ENCODE measurements at regions not wholly inside any gene's neighbourhood (a gene's known extent, or its start where the extent isn't known, plus 50 kb on each side); places are given as distances from the start of the nearest gene placed in this dataset.
"Not testable (repeated sequence)": the region's sequence is repeated elsewhere in the genome, so short reads cannot be mapped to it uniquely, and the experiment has no call there.

DNA sequence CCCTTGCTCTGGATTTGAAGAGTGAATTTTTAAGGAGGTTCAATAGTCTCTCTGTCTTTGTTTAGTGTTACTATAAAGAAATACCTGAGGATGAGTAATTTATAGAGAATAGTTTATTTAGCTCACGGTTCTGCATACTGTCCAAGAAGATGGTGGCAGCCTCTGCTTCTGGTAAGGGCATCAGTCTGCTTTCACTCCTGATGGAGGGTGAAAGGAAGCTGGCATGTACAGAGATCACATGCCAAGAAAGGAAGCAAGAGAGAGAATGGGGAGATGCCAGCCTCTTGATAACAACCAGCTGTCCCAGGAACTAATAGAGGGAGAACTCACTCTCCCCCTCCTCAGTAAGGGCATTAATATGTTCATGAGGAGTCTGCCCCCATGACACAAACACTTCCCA is 917.5 kb upstream of the GOT2 start:
- POLR2A ChIA-PET, result no interaction called here
- Mint-ChIP-seq H3K9me3 (ENCODE audit: insufficient read depth) (no peaks in the 10 kb centered on the region), H3K27me3 (ENCODE audit: low read depth) (no peaks in the 10 kb centered on the region), H3K4me1 (ENCODE audit: low read depth) (no peaks in the 10 kb centered on the region), H3K36me3 (ENCODE audit: low read depth) (no peaks in the 10 kb centered on the region), H3K4me3 (no peak overlapping the region), H3K27ac (no peak overlapping the region)
- CTCF ChIA-PET, result no interaction called here
- no peak for DNase-seq
- ATAC-seq, result no peak

DNA sequence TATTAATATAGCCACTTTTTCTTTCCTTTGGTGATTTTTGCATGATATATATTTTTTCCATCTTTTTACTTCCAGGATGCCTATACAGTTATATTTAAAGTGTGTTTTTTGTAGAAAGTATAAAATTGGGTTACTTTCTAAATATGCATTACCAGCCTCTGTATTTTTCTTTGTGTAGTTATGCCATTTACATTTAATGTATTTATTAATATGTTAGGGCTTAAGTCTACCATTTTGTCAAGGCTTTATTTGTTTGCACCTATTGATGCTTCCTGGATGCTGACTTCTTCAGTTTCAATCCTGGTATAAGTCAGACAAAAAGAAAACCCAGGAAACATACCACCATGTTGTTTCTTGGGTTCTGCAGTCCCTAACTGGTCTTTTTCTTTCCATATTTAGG is 911.1 kb upstream of the GOT2 start:
- Mint-ChIP-seq H3K36me3 (ENCODE audit: low read depth) (no peaks in the 10 kb centered on the region), H3K9me3 (ENCODE audit: insufficient read depth) (no peaks in the 10 kb centered on the region), H3K27ac (no peak overlapping the region), H3K4me3 (no peak overlapping the region), H3K4me1 (ENCODE audit: low read depth) (no peaks in the 10 kb centered on the region), H3K27me3 (ENCODE audit: low read depth) (no peaks in the 10 kb centered on the region)
- DNase-seq (no peak), ATAC-seq (no peak)
- ChIA-PET CTCF (no interaction called here), POLR2A (no interaction called here)

DNA sequence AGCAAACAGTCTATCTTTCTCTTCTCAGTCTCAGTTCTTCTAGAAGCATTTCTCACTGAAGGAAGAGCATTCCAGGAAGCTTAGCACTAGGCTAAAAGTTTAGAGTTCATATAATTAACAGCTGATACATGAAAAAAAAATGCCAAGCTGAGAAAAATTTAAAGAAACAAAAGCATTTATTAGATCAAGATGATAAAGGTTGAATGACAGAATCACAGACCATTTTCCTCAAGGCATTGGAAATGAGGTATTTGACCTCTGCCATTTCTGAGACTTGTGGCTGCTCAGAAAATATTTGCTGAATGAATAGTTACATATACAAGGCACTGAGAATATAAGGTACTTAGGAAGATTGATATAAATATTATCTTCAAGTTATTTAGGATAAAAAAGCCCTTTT is 901.6 kb upstream of the GOT2 start:
- ChIA-PET CTCF (no interaction called here), POLR2A (no interaction called here)
- Mint-ChIP-seq H3K9me3 (ENCODE audit: insufficient read depth) (no peaks in the 10 kb centered on the region), H3K4me1 (ENCODE audit: low read depth) (no peaks in the 10 kb centered on the region), H3K27ac (no peak overlapping the region), H3K4me3 (no peak overlapping the region), H3K36me3 (ENCODE audit: low read depth) (no peaks in the 10 kb centered on the region), H3K27me3 (ENCODE audit: low read depth) (no peaks in the 10 kb centered on the region)
- no peak for ATAC-seq
- DNase-seq, result no peak

DNA sequence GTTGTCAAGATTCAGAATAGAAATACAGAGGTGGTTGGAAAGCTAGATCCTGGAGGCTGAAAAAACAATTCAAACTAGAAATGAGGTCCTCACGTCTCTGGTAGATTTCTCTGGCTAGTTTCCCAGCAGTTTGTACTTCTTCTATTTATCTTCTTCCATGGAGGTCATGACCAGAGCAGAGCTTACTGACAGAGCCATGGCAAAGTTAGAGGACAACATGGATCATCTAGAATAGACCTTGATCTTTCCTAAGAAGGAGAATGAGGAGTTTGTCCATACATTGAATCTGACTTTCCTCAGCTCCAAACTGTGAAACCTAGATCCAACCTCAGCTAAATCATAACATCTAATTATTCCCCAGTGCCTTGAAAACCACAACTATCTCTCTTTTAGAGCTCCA is 900.8 kb upstream of the GOT2 start:
- ChIA-PET CTCF (no interaction called here), POLR2A (no interaction called here)
- Mint-ChIP-seq H3K36me3 (ENCODE audit: low read depth) (no peaks in the 10 kb centered on the region), H3K4me3 (no peak overlapping the region), H3K27me3 (ENCODE audit: low read depth) (no peaks in the 10 kb centered on the region), H3K9me3 (ENCODE audit: insufficient read depth) (no peaks in the 10 kb centered on the region), H3K4me1 (ENCODE audit: low read depth) (no peaks in the 10 kb centered on the region), H3K27ac (no peak overlapping the region)
- no peak for ATAC-seq
- DNase-seq, result no peak

DNA sequence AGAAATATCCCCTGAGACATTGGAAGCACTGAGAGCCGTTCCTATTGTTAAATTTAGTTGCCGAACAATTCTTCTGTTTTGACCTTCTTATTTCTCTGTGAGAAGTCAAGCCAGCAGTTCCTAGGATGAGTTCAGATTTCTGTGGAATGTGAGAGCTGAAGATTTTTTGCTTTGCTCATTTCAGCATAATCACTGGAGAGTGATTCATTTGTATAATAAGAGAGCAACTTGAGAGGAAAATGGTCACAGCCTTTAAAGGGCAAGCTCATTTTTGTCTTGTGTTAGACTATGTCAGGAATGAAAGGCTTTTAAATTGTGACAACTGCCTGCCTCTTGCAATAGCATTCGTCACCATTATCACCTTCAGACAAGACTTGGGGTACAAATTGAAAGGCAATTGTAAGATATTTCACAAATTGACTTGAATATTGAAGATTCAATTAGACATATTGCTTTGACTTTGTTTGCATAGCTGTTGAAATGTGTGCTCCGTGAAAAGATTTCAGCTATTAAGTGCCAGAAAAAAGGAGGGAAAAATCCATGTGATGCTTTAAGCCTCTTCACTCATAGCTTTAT is 900.0 kb upstream of the GOT2 start:
- no peaks in the 10 kb centered on the region for H3K4me1 Mint-ChIP-seq (ENCODE audit: low read depth)
- CTCF ChIA-PET, result no interaction called here
- no peak overlapping the region for H3K27ac Mint-ChIP-seq
- H3K9me3 Mint-ChIP-seq (ENCODE audit: insufficient read depth), result no peaks in the 10 kb centered on the region
- ATAC-seq (no peak), DNase-seq (no peak)
- H3K27me3 Mint-ChIP-seq (ENCODE audit: low read depth), result no peaks in the 10 kb centered on the region
- no peaks in the 10 kb centered on the region for H3K36me3 Mint-ChIP-seq (ENCODE audit: low read depth)
- POLR2A ChIA-PET, result no interaction called here
- H3K4me3 Mint-ChIP-seq, result no peak overlapping the region

DNA sequence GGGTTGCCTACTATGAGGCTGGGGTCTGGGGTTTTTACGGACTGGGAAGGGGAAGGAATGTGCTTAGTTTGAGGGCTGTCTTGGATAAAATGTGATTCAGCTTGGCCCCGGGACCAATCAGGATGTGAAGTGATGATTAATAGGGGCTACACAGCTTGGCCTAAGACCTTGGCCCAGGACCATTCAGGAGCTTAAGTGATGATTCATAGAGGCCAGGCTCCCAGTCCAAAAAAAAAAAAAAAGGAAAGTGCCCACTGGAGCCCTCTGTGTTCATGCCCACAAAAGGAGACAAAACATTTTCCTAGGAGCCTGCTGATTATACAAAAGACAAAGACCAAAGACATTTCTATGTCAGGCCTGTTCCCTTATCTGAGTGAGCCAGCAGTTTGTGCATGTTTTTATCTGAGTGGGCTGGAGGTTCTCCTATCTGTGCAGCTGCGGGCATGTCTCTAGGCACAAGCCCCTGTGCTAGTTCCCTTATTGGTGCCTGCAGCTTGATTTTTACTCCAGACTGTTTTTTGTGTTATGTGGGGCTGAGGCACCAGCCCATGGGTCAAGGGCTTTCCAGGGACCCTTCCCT is 898.2 kb upstream of the GOT2 start:
- H3K27ac Mint-ChIP-seq, result no peak overlapping the region

DNA sequence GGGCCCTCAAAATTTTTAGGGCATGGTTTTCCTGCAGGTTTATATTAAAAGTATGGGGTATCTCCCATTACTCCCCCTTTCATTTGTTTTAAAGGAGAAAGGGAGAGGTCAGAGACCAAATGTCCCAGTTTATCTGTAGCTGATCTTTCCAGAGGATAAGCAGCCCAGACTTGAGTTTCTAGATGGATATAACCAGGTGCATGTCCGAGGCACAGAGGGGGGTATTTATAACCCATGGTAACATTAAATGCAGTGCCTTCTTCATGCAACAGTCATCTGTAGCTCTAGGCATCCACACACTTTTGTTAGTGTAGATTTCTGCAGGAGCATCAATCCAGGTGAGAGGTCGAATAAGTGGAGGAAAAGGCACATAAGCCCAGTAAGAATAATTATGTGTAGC is 890.3 kb upstream of the GOT2 start:
- H3K36me3 Mint-ChIP-seq (ENCODE audit: low read depth); H3K9me3 Mint-ChIP-seq (ENCODE audit: insufficient read depth); H3K4me3 Mint-ChIP-seq; POLR2A ChIA-PET; H3K27me3 Mint-ChIP-seq (ENCODE audit: low read depth); H3K27ac Mint-ChIP-seq; DNase-seq; ATAC-seq; CTCF ChIA-PET; H3K4me1 Mint-ChIP-seq (ENCODE audit: low read depth): not testable (repeated sequence)

More for the DNA sequence above, 898.2 kb upstream of the GOT2 start:
- DNase-seq (no peak), ATAC-seq (no peak)
- ChIA-PET POLR2A (no interaction called here), CTCF (no interaction called here)
- Mint-ChIP-seq H3K9me3 (ENCODE audit: insufficient read depth) (no peaks in the 10 kb centered on the region), H3K4me1 (ENCODE audit: low read depth) (no peaks in the 10 kb centered on the region), H3K36me3 (ENCODE audit: low read depth) (no peaks in the 10 kb centered on the region), H3K27me3 (ENCODE audit: low read depth) (no peaks in the 10 kb centered on the region), H3K4me3 (no peak overlapping the region)

DNA sequence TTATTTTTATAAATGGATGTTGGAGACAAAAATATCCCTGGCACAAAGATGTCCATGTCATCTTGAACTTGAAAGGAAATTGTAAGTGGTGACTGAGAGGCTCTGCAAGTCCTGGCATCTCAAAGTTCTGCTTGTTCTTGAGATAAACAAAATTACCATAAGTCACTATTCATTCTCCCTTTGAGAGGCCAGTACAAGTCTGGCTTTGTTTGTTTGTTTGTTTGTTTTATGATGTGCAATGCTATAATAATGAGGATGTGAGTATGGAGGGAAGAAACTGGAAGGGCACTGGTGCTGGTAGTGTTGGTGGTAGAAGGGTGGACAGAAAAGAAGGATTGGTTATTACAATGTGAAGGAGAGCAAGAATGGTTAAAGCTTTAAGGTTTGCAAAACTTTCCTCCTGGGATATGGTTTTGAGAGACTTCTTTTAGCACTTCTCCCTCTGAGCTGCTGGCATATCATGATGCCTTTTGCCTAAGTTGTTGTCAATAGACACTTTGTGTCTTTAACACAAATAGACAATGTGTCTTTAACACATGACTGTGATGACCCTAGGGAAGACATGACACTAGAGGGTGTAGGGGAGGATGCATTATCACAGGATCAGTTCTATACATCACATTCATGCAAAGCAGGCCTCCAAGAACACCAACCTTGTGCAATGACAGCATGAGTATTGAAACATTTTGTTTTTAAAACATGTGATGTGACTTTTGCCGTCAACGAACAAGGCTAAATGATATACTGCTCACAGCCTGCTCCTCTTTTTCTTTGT is 880.5 kb upstream of the GOT2 start:
- no peak for ATAC-seq
- ChIA-PET POLR2A (no interaction called here), CTCF (no interaction called here)
- H3K4me1 Mint-ChIP-seq (ENCODE audit: low read depth), result no peaks in the 10 kb centered on the region
- H3K36me3 Mint-ChIP-seq (ENCODE audit: low read depth), result no peaks in the 10 kb centered on the region
- no peak overlapping the region for H3K27ac Mint-ChIP-seq
- H3K4me3 Mint-ChIP-seq, result no peak overlapping the region
- H3K9me3 Mint-ChIP-seq (ENCODE audit: insufficient read depth), result no peaks in the 10 kb centered on the region
- H3K27me3 Mint-ChIP-seq (ENCODE audit: low read depth), result no peaks in the 10 kb centered on the region
- no peak for DNase-seq

DNA sequence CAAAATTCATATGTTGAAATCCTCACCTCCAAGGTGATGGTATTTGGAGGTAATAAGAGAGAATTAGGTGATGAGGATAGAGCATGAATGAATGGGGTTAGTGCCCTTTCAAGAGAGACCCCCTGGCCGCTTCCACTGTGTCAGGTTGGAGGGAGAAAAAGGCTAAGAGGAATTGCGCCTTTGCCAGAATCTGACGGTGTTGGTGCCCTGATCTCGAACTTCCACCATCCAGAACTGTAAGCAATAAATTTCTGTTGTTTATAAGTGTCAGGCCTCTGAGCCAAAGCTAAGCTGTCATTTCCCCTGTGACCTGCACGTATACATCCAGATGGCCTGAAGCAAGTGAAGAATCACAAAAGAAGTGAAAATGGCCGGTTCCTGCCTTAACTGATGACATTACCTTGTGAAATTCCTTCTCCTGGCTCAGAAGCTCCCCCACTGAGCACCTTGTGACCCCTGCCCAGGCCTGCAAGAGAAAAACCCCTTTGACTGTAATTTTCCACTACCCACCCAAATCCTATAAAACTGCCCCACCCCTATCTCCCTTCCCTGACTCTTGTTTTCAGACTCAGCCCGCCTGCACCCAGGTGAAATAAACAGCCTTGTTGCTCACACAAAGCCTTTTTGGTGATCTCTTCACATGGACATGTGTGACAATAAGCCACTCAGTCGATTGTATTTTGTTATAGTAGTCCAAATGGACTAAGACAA is 878.9 kb upstream of the GOT2 start:
- ATAC-seq; POLR2A ChIA-PET; H3K36me3 Mint-ChIP-seq (ENCODE audit: low read depth); CTCF ChIA-PET; DNase-seq; H3K4me1 Mint-ChIP-seq (ENCODE audit: low read depth); H3K27ac Mint-ChIP-seq; H3K4me3 Mint-ChIP-seq; H3K9me3 Mint-ChIP-seq (ENCODE audit: insufficient read depth); H3K27me3 Mint-ChIP-seq (ENCODE audit: low read depth): not testable (repeated sequence)

DNA sequence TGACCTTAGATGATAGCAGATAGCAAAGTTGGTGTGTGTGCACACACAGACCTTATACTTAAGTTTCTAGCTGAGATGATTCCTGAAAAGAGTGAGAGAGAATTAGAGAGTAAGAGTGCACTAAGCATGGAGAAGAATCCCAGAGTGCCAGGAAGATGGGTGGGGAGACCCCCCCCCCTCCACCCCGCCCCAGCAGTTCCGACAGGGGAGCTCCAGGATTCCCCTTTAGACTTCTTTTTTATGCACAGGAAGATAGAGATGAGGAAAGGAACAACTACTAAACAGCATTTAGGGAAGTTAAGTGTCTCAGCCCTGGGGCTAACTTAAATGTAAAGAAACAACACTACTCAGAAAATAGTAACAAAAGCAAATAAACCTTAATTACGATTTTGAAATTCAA is 878.0 kb upstream of the GOT2 start:
- Mint-ChIP-seq H3K9me3 (ENCODE audit: insufficient read depth) (no peaks in the 10 kb centered on the region), H3K4me3 (no peak overlapping the region), H3K4me1 (ENCODE audit: low read depth) (no peaks in the 10 kb centered on the region), H3K27ac (no peak overlapping the region), H3K27me3 (ENCODE audit: low read depth) (no peaks in the 10 kb centered on the region), H3K36me3 (ENCODE audit: low read depth) (no peaks in the 10 kb centered on the region)
- ChIA-PET CTCF (no interaction called here), POLR2A (no interaction called here)
- no peak for DNase-seq
- ATAC-seq, result no peak

DNA sequence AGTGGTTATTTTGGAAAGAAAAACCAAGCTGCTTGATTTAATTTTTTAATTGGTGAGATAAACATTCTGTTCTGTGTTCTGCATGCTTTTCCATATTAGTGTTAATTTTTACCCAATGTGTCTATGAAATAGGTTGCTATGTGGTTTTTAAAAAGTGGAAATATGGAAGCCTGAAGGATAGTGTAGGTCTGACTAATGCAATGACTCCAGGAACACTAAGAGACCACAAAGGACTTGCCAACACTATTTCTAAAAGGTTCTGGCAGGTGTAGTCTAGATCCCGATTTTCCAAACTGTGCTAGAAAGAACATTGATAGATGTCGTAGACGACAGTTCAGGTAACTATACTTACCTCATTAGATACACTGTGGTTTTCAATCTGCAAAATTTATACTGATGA is 877.4 kb upstream of the GOT2 start:
- ATAC-seq (no peak), DNase-seq (no peak)
- Mint-ChIP-seq H3K27me3 (ENCODE audit: low read depth) (no peaks in the 10 kb centered on the region), H3K27ac (no peak overlapping the region), H3K36me3 (ENCODE audit: low read depth) (no peaks in the 10 kb centered on the region), H3K4me3 (no peak overlapping the region), H3K4me1 (ENCODE audit: low read depth) (no peaks in the 10 kb centered on the region), H3K9me3 (ENCODE audit: insufficient read depth) (peaks cover 2% of the 10 kb centered on the region)
- POLR2A ChIA-PET, result no interaction called here
- CTCF ChIA-PET, result interaction anchor here (0.7 kb wide), 1 partner anchor 74 kb away, joined by 3 read pairs; no protein-coding TSS in a partner anchor

DNA sequence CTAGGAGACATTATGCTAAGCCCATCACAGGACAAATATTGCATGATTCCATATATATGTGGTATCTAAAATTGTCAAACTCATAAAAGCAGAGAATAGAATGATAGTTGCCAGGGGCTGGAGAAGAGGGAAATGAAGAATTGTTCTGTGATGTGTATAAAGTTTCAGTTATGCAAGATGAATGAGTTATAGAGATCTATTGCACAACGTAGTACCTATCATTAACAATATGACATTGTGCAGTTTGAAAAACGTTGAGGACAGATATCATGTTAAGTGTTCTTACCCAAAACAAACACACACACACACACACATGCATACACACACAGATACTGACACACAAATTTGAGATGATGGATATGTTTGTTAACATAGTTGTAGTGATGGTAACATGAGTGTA is 871.6 kb upstream of the GOT2 start:
- ChIA-PET CTCF (no interaction called here), POLR2A (no interaction called here)
- Mint-ChIP-seq H3K4me3 (no peak overlapping the region), H3K27ac (no peak overlapping the region), H3K4me1 (ENCODE audit: low read depth) (no peaks in the 10 kb centered on the region), H3K9me3 (ENCODE audit: insufficient read depth) (peaks cover 3% of the 10 kb centered on the region), H3K36me3 (ENCODE audit: low read depth) (no peaks in the 10 kb centered on the region), H3K27me3 (ENCODE audit: low read depth) (no peaks in the 10 kb centered on the region)
- ATAC-seq, result no peak
- no peak for DNase-seq
